Astrocyte (in vitro differentiated cells and primary cell): ENCODE measurements at regions not wholly inside any gene's neighbourhood (a gene's known extent, or its start where the extent isn't known, plus 50 kb on each side); places are given as distances from the start of the nearest gene placed in this dataset.

ENCODE experiments used
- EZH2 ChIP-seq: IDR thresholded peaks from 2 replicates; pipeline ENCODE4 v1.6.1; 2012; ENCODE audit warnings: mild to moderate bottlenecking, low read length, inconsistent platforms; ENCODE audit not compliant: insufficient read depth
- TF ChIP-seq, protein P1 (sequence below): IDR thresholded peaks from 2 replicates; pipeline ENCODE4 v1.5.1; 2011; ENCODE audit warnings: low read depth, mild to moderate bottlenecking, inconsistent platforms, low read length, moderate library complexity; ENCODE audit not compliant: insufficient read depth

DNA sequence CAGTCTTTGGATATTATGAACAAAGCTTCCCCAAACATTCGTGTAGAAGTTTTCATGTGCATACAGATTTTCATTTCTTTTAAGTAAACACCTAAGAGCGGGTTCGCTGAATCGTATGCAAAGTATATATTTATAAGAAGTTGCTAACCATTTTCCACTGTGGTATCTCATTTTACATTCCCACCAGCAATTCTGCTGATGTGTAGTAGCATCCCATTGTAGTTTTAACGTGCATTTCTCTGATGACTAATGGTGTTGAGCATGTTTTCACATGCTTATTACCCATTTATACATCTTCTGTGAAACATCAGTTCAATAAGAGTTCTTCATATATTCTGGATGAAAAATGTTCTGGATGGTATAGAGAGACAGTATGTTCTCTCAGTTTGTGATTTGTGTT lies 97.4 kb downstream of the IYD start:
- no peak for TF ChIP-seq EZH2
- TF ChIP-seq, protein P1, sequence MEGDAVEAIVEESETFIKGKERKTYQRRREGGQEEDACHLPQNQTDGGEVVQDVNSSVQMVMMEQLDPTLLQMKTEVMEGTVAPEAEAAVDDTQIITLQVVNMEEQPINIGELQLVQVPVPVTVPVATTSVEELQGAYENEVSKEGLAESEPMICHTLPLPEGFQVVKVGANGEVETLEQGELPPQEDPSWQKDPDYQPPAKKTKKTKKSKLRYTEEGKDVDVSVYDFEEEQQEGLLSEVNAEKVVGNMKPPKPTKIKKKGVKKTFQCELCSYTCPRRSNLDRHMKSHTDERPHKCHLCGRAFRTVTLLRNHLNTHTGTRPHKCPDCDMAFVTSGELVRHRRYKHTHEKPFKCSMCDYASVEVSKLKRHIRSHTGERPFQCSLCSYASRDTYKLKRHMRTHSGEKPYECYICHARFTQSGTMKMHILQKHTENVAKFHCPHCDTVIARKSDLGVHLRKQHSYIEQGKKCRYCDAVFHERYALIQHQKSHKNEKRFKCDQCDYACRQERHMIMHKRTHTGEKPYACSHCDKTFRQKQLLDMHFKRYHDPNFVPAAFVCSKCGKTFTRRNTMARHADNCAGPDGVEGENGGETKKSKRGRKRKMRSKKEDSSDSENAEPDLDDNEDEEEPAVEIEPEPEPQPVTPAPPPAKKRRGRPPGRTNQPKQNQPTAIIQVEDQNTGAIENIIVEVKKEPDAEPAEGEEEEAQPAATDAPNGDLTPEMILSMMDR = no peak
